ENCODE measurements at regions not wholly inside any gene's neighbourhood (a gene's known extent, or its start where the extent isn't known, plus 50 kb on each side); places are given as distances from the start of the nearest gene placed in this dataset.
"Not testable (repeated sequence)": the region's sequence is repeated elsewhere in the genome, so short reads cannot be mapped to it uniquely, and the experiment has no call there.

GRCh38 chr7:19954166-19954565, 180.7 kb upstream of the TMEM196 start:
- TF ChIP-seq, protein P1, sequence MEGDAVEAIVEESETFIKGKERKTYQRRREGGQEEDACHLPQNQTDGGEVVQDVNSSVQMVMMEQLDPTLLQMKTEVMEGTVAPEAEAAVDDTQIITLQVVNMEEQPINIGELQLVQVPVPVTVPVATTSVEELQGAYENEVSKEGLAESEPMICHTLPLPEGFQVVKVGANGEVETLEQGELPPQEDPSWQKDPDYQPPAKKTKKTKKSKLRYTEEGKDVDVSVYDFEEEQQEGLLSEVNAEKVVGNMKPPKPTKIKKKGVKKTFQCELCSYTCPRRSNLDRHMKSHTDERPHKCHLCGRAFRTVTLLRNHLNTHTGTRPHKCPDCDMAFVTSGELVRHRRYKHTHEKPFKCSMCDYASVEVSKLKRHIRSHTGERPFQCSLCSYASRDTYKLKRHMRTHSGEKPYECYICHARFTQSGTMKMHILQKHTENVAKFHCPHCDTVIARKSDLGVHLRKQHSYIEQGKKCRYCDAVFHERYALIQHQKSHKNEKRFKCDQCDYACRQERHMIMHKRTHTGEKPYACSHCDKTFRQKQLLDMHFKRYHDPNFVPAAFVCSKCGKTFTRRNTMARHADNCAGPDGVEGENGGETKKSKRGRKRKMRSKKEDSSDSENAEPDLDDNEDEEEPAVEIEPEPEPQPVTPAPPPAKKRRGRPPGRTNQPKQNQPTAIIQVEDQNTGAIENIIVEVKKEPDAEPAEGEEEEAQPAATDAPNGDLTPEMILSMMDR (IDR thresholded peaks at IDR 0.05) = not testable (repeated sequence)
- not testable (repeated sequence) for TF ChIP-seq POLR2A, EP300 (IDR thresholded peaks at IDR 0.05)

Data from ovary (tissue), 3 donors.